ENCODE measurements at regions not wholly inside any gene's neighbourhood (a gene's known extent, or its start where the extent isn't known, plus 50 kb on each side); places are given as distances from the start of the nearest gene placed in this dataset.

DNA sequence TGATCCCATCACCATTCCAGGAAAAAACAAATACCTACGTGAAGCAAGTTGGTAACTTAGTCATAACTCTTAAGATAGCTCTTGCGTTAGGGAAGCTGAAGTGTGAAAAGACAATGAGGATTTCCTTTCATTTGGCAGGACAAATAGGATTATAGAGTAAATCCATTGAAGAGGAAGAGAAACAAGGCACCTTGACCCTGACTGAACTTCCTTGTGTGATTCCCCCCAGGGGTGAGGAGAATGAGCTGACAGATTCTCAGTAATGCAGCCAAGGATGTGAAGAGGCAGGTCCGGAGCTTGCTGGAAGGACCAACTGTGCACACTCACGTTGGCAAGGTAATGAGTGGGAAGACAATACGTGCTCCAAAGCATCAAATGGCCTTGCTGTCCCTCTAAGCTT is 55.0 kb upstream of the HMCN1 start:
- TF ChIP-seq EZH2 (IDR thresholded peaks at IDR 0.05) (no peak), POLR2AphosphoS5 (IDR thresholded peaks at IDR 0.05; ENCODE audit: borderline replicate concordance, low read depth, low read length) (no peak)

Measured in SK-N-MC (cell line).